Hematopoietic multipotent progenitor cell (in vitro differentiated cells): ENCODE measurements at regions not wholly inside any gene's neighbourhood (a gene's known extent, or its start where the extent isn't known, plus 50 kb on each side); places are given as distances from the start of the nearest gene placed in this dataset.

Source experiments
- DNase-seq, 3 donors: peaks; one replicate each; pipeline ENCODE4 v3.0.0-alpha.2; 2011 to 2015; ENCODE audit warnings: low read depth in 2 of 3, low spot score in 2 of 3

- no peak for DNase-seq
These were observed 401.3 kb upstream of the CADM1 start for GRCh38 chr11:115905341-115906000.

- no peak for DNase-seq
These were observed 399.0 kb upstream of the CADM1 start for GRCh38 chr11:115903179-115903578.

GRCh38 chr11:115901069-115901468 is 396.9 kb upstream of the CADM1 start:
- DNase-seq = no peak

- DNase-seq = no peak
These were observed 395.9 kb upstream of the CADM1 start for GRCh38 chr11:115900111-115900510.

- no peak for DNase-seq
These were observed 393.5 kb upstream of the CADM1 start for GRCh38 chr11:115897707-115898106.

- DNase-seq = no peak
These were observed 391.9 kb upstream of the CADM1 start for GRCh38 chr11:115896084-115896483.

GRCh38 chr11:115895594-115895993 is 391.4 kb upstream of the CADM1 start:
- no peak for DNase-seq

- DNase-seq = no peak
These were observed 390.0 kb upstream of the CADM1 start for GRCh38 chr11:115894176-115894575.

GRCh38 chr11:115893461-115894099 is 389.4 kb upstream of the CADM1 start:
- no peak for DNase-seq

GRCh38 chr11:115892016-115892415 is 387.8 kb upstream of the CADM1 start:
- no peak for DNase-seq

- DNase-seq = no peak
These were observed 387.4 kb upstream of the CADM1 start for GRCh38 chr11:115891581-115891980.

- no peak for DNase-seq
These were observed 386.3 kb upstream of the CADM1 start for GRCh38 chr11:115890500-115890899.

GRCh38 chr11:115889712-115890111 is 385.5 kb upstream of the CADM1 start:
- DNase-seq = no peak

- DNase-seq = no peak
These were observed 383.5 kb upstream of the CADM1 start for GRCh38 chr11:115887727-115888126.

GRCh38 chr11:115887316-115887715 is 383.1 kb upstream of the CADM1 start:
- no peak for DNase-seq

GRCh38 chr11:115886422-115886733 is 382.2 kb upstream of the CADM1 start:
- no peak for DNase-seq

- no peak for DNase-seq
These were observed 381.6 kb upstream of the CADM1 start for GRCh38 chr11:115885535-115886421.

- DNase-seq = no peak
These were observed 380.8 kb upstream of the CADM1 start for GRCh38 chr11:115884800-115885534.

- no peak for DNase-seq
These were observed 370.6 kb upstream of the CADM1 start for GRCh38 chr11:115874843-115875242.

- peak in 2 of 3 donors; percentile 54 to 80 for DNase-seq
These were observed 369.6 kb upstream of the CADM1 start for GRCh38 chr11:115873813-115874212.

GRCh38 chr11:115872416-115872815 is 368.2 kb upstream of the CADM1 start:
- peak in 2 of 3 donors; percentile 9 to 57 for DNase-seq
